ENCODE measurements at regions not wholly inside any gene's neighbourhood (a gene's known extent, or its start where the extent isn't known, plus 50 kb on each side); places are given as distances from the start of the nearest gene placed in this dataset.
"Not testable (repeated sequence)": the region's sequence is repeated elsewhere in the genome, so short reads cannot be mapped to it uniquely, and the experiment has no call there.

DNA sequence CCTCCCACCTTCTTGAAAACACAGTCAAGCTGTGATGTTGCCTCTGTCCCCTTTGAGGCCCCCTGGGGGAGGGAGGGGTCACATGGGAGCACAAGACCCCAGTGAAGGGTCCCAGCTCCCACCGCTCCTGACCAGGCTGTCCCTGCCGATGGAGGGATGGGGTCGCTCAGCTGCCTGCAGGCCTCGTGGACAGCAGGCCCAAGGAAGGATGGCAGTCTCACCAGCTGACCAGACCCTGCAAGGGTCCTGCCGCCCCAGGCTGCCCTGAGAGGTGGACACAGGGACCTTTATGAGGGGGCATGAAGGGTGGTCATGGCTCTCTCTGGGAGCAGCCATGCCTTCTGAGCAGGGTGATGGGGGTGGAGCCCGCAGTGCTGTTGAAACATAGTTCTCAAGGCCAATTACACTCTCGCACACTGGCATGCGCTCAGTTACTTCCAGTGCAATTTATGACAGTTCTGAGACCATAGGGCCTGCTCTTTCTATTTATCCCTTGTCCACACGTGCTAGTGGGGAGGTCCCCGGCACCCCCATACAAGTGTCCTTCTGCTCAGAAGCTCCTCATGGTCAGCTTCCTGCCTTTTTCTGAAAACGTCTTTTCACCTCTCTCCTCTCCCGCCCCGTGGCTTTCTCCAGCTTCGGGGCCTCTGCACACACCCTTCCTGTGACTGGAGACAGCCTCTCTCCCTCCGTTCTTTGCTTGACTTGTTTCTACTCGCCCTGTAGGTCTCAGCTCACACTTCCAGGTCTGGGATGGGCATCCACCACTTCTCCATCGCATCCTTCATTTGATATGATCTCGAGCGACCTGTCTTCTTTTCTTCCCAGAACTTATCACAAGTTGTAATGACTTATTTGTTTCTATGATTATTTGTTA, 313.1 kb downstream of the ADGRD1 start:
- no peaks in the 10 kb centered on the region for H3K9me3 ChIP-seq
- TF ChIP-seq POLR2A (IDR thresholded peaks at IDR 0.05): no peak
- TF ChIP-seq, protein P1, sequence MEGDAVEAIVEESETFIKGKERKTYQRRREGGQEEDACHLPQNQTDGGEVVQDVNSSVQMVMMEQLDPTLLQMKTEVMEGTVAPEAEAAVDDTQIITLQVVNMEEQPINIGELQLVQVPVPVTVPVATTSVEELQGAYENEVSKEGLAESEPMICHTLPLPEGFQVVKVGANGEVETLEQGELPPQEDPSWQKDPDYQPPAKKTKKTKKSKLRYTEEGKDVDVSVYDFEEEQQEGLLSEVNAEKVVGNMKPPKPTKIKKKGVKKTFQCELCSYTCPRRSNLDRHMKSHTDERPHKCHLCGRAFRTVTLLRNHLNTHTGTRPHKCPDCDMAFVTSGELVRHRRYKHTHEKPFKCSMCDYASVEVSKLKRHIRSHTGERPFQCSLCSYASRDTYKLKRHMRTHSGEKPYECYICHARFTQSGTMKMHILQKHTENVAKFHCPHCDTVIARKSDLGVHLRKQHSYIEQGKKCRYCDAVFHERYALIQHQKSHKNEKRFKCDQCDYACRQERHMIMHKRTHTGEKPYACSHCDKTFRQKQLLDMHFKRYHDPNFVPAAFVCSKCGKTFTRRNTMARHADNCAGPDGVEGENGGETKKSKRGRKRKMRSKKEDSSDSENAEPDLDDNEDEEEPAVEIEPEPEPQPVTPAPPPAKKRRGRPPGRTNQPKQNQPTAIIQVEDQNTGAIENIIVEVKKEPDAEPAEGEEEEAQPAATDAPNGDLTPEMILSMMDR (IDR thresholded peaks at IDR 0.05): no peak
- WGBS, 2 donors: 83 to 88% methylated on average over 15 to 16 of the region's 19 CpGs
- DNase-seq: no peak
- H3K27me3 ChIP-seq: no peaks in the 10 kb centered on the region
- H3K4me1 ChIP-seq: peaks cover 15 to 39% of the 10 kb centered on the region in 2 donors
- H3K4me3 ChIP-seq (replicated peaks in 1 of 3): no peak overlapping the region
- no peaks in the 10 kb centered on the region for H3K36me3 ChIP-seq
- peak overlapping the region in 2 of 3 donors; percentile 82 to 83 for H3K27ac ChIP-seq
- intact Hi-C loops (cut with DNase I): no loop called here

DNA sequence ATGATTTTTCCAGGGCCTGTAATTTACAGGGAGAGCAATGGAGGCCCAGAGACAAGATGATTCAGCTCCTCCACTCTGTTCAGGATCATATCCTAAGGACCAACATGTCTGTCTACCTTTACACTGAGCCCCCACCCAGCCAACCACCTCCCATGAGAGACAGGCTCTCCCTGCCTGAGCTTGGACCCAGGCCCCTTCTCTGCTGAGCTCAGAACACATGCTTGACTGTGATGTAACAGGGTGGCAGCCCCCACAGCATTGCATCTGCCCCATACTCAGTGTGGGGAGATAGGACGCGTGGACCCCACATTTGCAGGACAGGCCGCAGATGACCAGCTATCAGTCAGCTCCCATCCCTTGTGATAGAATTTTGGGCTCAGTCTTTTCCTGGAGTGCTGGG, 313.9 kb downstream of the ADGRD1 start:
- H3K36me3 ChIP-seq: no peaks in the 10 kb centered on the region
- 97 to 100% methylated on average over 1 to 3 of the region's 3 CpGs for WGBS, 2 donors
- H3K4me3 ChIP-seq (replicated peaks in 1 of 3): no peak overlapping the region
- H3K4me1 ChIP-seq: peaks cover 15 to 39% of the 10 kb centered on the region in 2 donors
- DNase-seq: no peak
- no peaks in the 10 kb centered on the region for H3K27me3 ChIP-seq
- H3K9me3 ChIP-seq: no peaks in the 10 kb centered on the region
- TF ChIP-seq, protein P1 (IDR thresholded peaks at IDR 0.05): no peak
- TF ChIP-seq POLR2A (IDR thresholded peaks at IDR 0.05): no peak
- intact Hi-C loops (cut with DNase I): no loop called here
- H3K27ac ChIP-seq: peak overlapping the region; percentile 44 to 83 (median 82)

DNA sequence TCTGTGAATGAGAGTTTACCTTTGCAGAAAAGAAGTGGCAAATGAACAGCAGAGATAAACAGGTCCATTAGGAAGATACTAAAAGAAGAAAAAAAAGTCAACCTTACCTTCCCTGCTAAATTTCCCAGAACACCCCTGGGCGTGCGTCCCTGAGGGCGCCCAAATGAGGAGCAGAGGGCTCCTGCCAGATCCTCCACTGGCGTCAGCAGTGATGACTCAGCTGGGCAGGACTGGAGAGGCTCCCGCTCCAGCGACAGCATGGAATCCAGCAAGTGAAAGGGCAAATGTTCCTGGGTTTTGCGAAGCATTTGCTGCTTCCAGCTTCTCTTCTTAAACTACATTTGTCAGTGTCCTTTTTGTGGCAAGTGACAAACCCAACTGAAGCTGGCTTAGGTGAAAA, 314.4 kb downstream of the ADGRD1 start:
- intact Hi-C loops (cut with DNase I); H3K9me3 ChIP-seq; H3K4me3 ChIP-seq (replicated peaks in 1 of 3); H3K27me3 ChIP-seq; H3K36me3 ChIP-seq: not testable (repeated sequence)
- Histone ChIP-seq H3K27ac (peak overlapping the region; percentile 44 to 83 (median 82)), H3K4me1 (peaks cover 15 to 39% of the 10 kb centered on the region in 2 donors)
- WGBS, 2 donors: 0 to 14% methylated on average over 2 to 4 of the region's 7 CpGs
- DNase-seq: peak; percentile 81 to 85

DNA sequence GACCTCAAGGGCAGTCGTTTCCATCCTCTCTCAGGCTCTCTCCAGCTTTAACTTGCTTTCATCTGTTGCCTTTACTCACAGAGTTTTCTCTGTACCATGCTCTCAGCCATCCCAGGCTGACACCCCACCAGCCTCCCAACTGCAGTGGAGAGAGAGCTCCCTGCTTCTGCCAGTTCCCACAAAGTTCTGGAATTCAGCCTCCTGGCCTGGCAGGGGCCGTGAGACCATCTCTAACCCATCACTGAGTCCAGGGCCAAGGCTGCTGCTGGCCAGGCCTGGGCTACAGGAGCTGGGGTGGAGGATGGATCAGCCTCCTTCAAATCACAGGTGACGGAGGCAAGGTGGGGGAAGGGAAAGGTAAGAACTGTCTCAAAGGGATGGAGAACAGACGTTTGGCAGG, 314.9 kb downstream of the ADGRD1 start:
- H3K4me3 ChIP-seq (replicated peaks in 1 of 3); H3K9me3 ChIP-seq; intact Hi-C loops (cut with DNase I); DNase-seq; H3K36me3 ChIP-seq; H3K27me3 ChIP-seq: not testable (repeated sequence)
- H3K4me1 ChIP-seq: peaks cover 15 to 39% of the 10 kb centered on the region in 2 donors
- 68% methylated on average over 3 of the region's 4 CpGs; no CpG with 5 or more reads in 1 of the 2 donors for WGBS, 2 donors
- H3K27ac ChIP-seq: peak overlapping the region; percentile 44 to 83 (median 82)

DNA sequence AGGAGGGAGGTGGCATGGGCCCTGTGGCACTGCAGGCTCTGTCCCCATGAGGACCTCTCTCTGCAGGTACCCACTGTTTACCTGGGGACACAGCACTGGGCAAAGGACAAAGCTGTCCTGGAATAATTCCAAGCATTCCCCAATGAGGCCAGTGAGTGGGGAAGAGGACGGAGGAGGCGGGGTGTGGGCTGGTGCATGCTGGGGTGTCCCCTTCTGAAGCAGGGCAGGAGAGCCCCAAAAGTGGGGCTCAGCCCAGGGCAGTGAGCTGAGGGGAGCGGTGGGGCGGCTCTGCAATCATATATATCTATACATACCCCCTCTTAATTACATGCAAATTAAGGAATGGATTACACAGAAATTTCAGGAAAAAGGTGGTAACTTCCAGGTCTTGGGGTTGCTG, 315.8 kb downstream of the ADGRD1 start:
- TF ChIP-seq, protein P1 (IDR thresholded peaks at IDR 0.05): no peak
- TF ChIP-seq POLR2A (IDR thresholded peaks at IDR 0.05): no peak
- WGBS, 2 donors: 81 to 86% methylated on average over 4 of the region's 4 CpGs
- Histone ChIP-seq H3K27me3 (no peaks in the 10 kb centered on the region), H3K36me3 (no peaks in the 10 kb centered on the region), H3K4me3 (replicated peaks in 1 of 3) (no peak overlapping the region), H3K27ac (peak overlapping the region in 2 of 3 donors; percentile 42 to 83), H3K9me3 (no peaks in the 10 kb centered on the region), H3K4me1 (peaks cover 9 to 30% of the 10 kb centered on the region in 2 donors)
- no peak for DNase-seq
- intact Hi-C loops (cut with DNase I): no loop called here

DNA sequence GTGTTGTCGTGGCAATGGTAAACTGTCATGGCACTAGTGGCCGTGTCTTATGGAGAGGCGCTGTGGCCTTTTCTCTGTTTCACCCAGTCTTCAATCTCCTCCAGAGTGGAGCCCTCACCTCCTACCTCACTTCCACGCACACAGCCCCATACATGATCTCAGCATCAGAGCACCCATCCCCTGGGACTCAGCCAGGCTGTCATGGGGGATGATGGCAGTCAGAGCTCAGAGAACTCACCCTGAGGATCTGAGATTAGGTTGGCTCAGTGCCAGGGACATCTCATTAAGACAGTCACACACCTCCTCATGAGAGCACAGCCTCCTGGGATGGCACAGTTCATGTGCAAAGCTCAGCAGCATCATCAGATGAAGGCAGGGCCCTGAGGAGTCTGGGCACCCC, 316.3 kb downstream of the ADGRD1 start:
- H3K36me3 ChIP-seq; H3K27me3 ChIP-seq; H3K9me3 ChIP-seq; intact Hi-C loops (cut with DNase I); DNase-seq; H3K4me3 ChIP-seq (replicated peaks in 1 of 3): not testable (repeated sequence)
- 92 to 96% methylated on average over 4 of the region's 4 CpGs for WGBS, 2 donors
- Histone ChIP-seq H3K4me1 (peaks cover 8 to 28% of the 10 kb centered on the region in 2 donors), H3K27ac (peak overlapping the region in 1 of 3 donors; percentile 42)
